ENCODE measurements at regions not wholly inside any gene's neighbourhood (a gene's known extent, or its start where the extent isn't known, plus 50 kb on each side); places are given as distances from the start of the nearest gene placed in this dataset.

- Histone ChIP-seq H3K4me1 (no peaks in the 10 kb centered on the region), H3K27ac (no peak overlapping the region), H3K4me3 (replicated peaks in 1 of 3) (no peak overlapping the region), H3K9me3 (no peaks in the 10 kb centered on the region), H3K36me3 (no peaks in the 10 kb centered on the region), H3K27me3 (no peaks in the 10 kb centered on the region)
- 89 to 93% methylated on average over 4 of the region's 4 CpGs for WGBS, 2 donors
- intact Hi-C loops (cut with DNase I) = no loop called here
- TF ChIP-seq POLR2A (IDR thresholded peaks at IDR 0.05) = no peak
- TF ChIP-seq CTCF (IDR thresholded peaks at IDR 0.05) = no peak
- DNase-seq = no peak
These were observed 208.3 kb upstream of the SLITRK3 start for GRCh38 chr3:165404357-165405027.

- Histone ChIP-seq H3K4me3 (replicated peaks in 1 of 3) (no peak overlapping the region), H3K9me3 (no peaks in the 10 kb centered on the region), H3K27me3 (no peaks in the 10 kb centered on the region), H3K4me1 (no peaks in the 10 kb centered on the region), H3K36me3 (no peaks in the 10 kb centered on the region), H3K27ac (no peak overlapping the region)
- DNase-seq = no peak
- WGBS, 2 donors = 48 to 61% methylated on average over 4 of the region's 4 CpGs
- intact Hi-C loops (cut with DNase I) = no loop called here
- TF ChIP-seq POLR2A (IDR thresholded peaks at IDR 0.05) (no peak), CTCF (IDR thresholded peaks at IDR 0.05) (no peak)
These were observed 207.5 kb upstream of the SLITRK3 start for GRCh38 chr3:165403666-165404065.

GRCh38 chr3:165395188-165395587 lies 199.0 kb upstream of the SLITRK3 start:
- Histone ChIP-seq H3K4me1 (no peaks in the 10 kb centered on the region), H3K27me3 (no peaks in the 10 kb centered on the region), H3K27ac (no peak overlapping the region), H3K36me3 (no peaks in the 10 kb centered on the region), H3K4me3 (replicated peaks in 1 of 3) (no peak overlapping the region), H3K9me3 (no peaks in the 10 kb centered on the region)
- intact Hi-C loops (cut with DNase I) = no loop called here
- 92 to 96% methylated on average over 1 of the region's 1 CpG for WGBS, 2 donors
- no peak for DNase-seq
- TF ChIP-seq POLR2A (IDR thresholded peaks at IDR 0.05) (no peak), CTCF (IDR thresholded peaks at IDR 0.05) (no peak)

- H3K4me1 ChIP-seq = no peaks in the 10 kb centered on the region
- no peak overlapping the region for H3K27ac ChIP-seq
- H3K27me3 ChIP-seq = no peaks in the 10 kb centered on the region
- WGBS, 2 donors = 88 to 100% methylated on average over 1 of the region's 1 CpG
- no peaks in the 10 kb centered on the region for H3K9me3 ChIP-seq
- no peaks in the 10 kb centered on the region for H3K36me3 ChIP-seq
- TF ChIP-seq POLR2A (IDR thresholded peaks at IDR 0.05) (no peak), CTCF (IDR thresholded peaks at IDR 0.05) (no peak)
- intact Hi-C loops (cut with DNase I) = no loop called here
- no peak overlapping the region for H3K4me3 ChIP-seq (replicated peaks in 1 of 3)
- no peak for DNase-seq
These were observed 197.3 kb upstream of the SLITRK3 start for GRCh38 chr3:165393461-165393860.

GRCh38 chr3:165390166-165390565 lies 194.0 kb upstream of the SLITRK3 start:
- Histone ChIP-seq H3K36me3 (no peaks in the 10 kb centered on the region), H3K4me3 (replicated peaks in 1 of 3) (no peak overlapping the region), H3K27ac (no peak overlapping the region), H3K27me3 (no peaks in the 10 kb centered on the region), H3K4me1 (no peaks in the 10 kb centered on the region), H3K9me3 (no peaks in the 10 kb centered on the region)
- intact Hi-C loops (cut with DNase I) = no loop called here
- WGBS, 2 donors = 80 to 83% methylated on average over 3 of the region's 3 CpGs
- TF ChIP-seq CTCF (IDR thresholded peaks at IDR 0.05) (no peak), POLR2A (IDR thresholded peaks at IDR 0.05) (no peak)
- no peak for DNase-seq

Measured in thyroid gland (tissue), 4 donors.